8988T (cell line): ENCODE measurements at regions not wholly inside any gene's neighbourhood (a gene's known extent, or its start where the extent isn't known, plus 50 kb on each side); places are given as distances from the start of the nearest gene placed in this dataset.
"Not testable (repeated sequence)": the region's sequence is repeated elsewhere in the genome, so short reads cannot be mapped to it uniquely, and the experiment has no call there.

Experiments
- DNase-seq: peaks from one replicate; pipeline ENCODE4 v3.0.0; 2011

DNA sequence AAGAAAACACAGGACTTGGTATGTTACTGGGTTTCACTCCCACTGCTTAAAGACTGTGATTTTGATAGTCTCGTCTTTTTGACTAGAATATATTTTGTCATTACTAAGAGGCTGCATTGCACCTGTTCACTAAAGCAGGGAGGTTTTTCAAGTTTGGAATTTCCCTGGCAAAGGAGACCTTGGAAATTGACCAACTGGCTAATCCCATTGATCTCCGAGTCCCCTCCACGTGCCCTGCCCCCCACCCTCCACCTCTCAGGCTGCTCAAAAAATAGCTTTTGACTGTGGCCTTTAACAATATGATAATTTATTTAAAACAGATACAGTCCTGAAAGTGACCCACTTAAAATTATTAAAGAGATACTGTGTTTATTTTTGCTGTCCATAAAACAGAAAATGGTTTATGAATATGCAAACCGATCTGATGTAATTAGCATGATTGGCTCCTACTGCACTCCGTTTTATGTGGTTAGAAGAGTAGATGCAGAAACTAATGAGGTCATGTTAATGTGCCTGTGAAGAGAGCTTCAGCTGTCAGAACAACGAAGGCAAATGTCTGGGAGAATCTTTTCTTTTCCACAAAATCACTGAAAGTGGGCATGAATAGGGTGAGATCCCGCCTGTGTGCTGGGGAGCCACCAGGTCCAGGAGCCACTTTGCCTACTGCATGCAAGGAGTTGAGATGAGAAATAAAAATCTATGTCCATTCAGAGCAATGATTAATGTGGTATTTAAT is 361.5 kb downstream of the RRAGC start:
- DNase-seq, result no peak

DNA sequence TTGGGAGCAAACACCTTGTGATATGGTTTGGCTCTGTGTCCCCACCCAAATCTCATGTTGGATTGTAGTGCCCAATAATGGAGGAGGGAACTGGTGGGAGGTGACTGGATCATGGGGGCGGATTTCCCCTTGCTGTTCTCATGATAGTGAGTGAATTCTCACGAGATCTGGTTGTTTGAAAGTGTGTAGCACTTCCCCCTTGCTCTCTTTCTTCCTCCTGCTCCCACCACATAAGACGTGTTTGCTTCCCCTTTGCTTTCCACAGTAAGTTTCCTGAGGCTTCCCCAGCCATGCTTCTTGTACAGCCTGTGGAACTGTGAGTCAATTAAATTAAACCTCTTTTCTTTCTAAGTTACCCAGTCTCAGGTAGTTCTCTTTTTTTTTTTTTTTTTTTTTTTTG is 366.3 kb downstream of the RRAGC start:
- not testable (repeated sequence) for DNase-seq

DNA sequence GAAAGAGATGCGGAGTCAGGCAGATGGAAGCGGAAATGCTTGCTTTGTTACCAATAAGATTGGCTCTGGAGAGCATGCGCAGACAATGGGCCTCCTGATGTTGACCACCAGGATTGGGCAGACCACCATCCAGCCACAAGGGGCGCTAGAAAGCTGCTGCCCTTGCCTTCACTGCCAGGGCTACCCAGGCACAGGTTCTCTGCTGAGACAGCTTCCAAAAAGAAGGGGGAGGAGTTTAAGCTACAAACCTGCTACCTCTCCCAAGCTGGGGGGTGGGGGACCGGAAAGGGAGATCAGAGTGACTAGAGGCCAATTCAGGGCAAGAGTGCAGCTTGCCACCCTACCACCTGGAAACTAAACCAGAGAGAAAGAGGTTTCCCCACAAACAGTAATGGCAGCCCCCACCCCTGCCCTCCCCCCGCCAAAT is 369.7 kb downstream of the RRAGC start:
- no peak for DNase-seq

DNA sequence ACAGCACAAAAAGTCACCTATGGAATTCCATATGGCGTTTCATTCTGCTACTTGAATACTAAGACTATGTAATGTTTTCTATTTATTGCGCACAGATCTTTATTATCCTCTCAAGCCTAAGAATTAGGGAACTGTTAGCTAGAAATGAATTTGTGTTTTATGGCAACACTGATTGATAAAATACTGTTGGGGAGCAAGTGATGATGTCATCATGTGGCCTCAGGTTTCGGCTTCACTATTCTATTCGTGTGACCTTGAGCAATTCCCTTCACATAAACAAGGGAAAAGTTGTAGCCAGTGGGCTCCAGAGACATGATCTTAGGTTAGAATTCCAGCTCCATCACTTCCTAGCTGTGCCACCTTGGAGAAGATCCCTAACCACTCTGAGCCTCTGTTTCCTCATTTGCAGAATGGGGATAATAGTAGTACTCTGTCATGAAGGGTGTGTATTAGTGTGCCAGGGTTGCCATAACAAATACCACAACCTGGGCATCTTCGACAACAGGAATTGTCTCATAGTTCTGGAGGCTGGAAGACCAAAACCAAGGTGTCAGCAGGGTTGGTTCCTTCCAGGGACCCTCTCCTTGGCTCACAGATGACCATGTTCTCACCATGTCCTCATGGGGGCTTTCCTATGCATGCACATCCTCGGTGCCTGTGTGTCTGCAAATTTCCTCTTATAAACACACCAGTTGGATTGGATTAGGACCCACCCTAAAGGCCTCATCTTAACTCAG is 371.2 kb downstream of the RRAGC start:
- DNase-seq, result no peak

DNA sequence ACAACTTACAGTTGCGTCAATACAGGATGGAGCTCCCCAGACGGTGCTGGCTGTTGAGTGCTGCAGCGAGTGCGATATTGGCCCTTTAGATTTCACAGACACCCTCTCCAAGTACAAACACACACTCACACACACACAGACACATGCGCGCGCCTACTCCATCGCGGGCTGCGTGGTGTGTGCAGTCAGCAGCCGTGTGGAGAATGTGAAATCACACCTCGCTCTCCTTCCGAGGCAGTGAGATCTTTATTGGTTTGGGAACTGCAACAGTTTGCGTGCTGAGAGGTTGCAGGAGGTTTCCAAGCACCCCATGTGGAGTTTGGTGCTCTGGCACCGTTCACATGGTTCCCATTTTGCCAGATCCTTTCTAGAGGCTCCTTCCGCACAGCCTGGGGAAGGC is 372.2 kb downstream of the RRAGC start:
- no peak for DNase-seq

DNA sequence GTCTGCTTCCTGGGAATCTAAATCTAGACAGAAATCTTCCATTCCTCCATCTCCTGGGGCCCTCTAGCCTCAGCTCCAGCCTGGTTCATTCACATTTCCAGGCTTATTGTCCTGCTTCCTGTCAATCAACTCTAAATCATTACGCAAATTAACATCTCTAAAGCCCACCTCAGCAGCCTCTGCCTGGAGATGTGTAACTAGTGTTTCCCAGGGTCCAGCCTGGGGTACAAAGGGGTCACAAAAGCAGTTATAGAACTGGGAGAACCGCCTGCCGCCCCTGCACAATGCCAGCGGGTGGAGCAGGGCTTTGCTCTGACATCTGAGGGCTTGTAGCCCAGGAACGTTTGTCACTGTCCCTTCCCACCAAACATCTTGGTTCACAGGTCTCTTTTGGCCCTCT is 373.5 kb downstream of the RRAGC start:
- no peak for DNase-seq

DNA sequence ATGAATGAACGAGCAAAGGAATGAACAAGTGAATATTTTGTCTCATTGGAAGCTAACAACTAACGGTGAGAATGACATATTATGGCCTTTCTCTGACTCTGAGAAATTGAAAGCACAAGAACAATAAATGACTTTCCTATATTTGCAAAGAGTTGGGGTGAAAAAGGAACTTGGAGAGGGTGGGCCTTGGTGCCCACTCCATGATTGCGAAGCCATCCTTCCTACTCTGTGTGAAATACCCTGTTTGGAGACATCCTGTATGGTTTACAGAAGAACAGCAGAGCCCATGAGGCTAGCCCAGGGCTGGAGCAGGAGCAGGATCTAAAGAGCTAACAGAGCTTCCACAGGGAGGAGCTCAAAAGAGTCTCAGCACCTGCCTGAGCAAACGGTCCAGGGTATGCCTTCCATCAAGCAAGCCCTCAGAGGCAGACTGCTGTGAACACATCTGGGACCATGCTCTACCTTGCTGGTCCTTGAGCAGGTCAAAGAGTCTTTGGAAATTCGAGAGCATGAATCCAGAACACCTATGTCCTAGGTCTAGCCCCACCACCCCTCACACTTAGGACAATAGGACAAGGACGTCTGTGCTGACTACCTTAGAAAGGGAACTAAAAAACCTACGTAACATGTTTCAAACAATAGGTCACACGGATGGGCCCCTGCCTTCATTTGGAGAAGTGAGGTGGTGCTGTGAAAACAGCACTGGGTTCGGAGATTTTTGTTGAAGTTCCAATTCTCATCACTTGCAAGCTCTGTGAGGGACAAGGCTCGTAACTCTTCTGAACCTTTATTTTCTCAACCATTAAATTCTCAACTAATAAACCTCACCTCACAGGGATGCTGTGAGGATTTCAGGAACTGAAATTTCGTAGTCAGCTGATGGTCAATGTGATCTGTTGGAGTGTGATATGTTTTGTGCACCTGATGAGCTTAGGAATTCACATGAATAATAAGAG is 377.4 kb downstream of the RRAGC start:
- no peak for DNase-seq

DNA sequence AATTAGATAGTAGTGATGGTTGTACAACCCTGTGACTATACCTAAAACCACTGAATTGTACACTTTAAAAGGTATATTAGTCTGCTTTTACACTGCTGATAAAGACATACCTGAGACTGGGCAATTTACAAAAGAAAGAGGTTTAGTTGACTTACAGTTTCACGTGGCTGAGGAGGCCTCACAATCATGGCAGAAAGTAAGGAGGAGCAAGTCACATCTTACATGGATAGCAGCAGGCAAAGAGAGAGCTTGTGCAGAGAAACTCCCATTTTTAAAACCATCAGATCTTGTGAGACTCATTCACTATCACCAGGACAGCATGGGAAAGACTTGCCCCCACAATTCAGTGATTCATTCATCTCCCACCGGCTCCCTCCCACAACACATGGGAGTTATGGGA is 379.9 kb downstream of the RRAGC start:
- DNase-seq, result not testable (repeated sequence)

DNA sequence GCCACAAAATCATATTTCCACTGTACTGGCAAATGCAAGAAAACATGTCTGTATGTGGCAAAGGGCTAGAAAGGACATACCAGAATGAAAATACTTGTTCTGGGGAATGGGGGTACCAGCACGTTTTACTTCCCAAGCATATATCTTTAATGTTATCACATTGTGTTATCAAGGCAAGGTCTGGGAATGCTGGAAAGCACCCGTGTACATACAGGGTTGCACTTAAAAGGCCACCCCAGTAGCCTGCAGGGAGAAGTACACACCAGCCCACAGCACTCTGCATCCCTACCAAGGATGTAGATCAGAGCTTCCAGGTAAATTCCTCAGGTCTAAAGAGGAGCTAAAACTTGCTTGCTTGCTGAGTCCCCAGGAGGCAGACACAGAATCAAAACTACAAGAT is 381.8 kb downstream of the RRAGC start:
- DNase-seq, result no peak

DNA sequence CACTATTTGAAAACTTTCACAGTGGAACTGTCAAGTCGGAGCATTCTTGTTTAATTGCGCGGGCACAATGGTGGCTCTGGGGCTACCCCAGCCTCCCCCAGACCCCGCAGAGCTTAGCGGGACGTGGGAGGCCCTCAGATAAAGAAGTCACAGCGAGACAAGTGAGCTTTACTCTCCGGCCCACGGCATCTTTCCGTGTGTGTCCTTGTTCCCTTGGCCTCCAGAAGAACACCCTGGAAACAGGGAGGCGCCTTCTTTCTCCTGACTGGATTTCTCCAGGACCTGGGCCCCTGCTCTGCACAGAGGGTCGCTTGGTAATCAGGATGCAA is 382.8 kb downstream of the RRAGC start:
- no peak for DNase-seq

DNA sequence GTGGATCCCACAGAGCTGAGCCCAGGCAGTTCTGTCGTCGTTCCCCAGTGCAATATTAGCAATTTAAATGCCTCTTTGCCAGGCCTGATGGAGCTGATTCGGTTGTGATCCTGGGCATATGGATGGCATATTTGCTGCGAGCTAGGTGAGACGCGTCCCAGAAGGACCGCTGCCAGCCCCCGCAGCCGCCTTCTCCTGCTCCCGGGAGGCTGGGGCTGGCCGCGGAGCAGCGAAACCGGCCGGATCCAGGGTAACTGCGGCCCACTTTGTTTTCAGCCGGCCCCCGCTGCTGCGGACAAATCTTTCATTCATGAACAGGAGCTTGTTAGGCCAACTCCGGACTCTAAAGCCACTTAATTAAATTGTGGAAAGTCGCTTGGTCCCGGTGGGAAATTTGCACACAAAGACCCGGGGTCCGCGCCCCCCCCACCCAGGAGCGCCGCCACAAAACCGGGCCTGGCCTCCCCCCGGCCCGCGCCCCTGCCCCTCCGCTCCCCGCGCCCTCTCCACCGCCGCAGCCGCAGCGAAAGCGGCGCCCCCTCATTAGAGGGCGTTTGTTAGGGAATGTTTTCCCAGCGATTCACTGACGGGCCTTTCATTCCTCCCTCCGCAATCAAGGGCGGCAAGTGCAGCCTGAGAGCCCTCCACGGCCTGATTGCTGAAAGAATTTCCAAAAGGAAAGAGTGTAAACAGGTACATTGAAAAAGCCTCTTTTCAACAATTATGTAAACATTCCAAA is 383.3 kb downstream of the RRAGC start:
- no peak for DNase-seq

DNA sequence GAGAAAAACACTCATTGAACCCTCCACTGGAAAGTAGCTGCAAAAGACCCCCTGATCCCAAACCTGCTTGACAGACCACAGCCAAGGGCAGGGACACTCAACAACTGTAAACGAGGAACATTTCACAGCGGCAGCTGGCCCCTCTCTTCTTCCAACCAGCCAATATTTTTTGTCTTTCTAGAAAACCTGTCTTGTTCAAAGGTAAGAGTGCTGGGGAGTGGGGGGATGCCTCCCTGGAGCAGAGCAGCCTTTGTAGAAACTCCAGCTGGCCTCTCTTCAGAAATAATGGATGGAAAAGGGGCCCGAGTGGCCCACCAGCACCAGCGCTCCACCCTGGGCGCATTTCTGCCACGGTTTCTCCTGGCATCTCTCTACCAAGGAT is 384.0 kb downstream of the RRAGC start:
- no peak for DNase-seq

DNA sequence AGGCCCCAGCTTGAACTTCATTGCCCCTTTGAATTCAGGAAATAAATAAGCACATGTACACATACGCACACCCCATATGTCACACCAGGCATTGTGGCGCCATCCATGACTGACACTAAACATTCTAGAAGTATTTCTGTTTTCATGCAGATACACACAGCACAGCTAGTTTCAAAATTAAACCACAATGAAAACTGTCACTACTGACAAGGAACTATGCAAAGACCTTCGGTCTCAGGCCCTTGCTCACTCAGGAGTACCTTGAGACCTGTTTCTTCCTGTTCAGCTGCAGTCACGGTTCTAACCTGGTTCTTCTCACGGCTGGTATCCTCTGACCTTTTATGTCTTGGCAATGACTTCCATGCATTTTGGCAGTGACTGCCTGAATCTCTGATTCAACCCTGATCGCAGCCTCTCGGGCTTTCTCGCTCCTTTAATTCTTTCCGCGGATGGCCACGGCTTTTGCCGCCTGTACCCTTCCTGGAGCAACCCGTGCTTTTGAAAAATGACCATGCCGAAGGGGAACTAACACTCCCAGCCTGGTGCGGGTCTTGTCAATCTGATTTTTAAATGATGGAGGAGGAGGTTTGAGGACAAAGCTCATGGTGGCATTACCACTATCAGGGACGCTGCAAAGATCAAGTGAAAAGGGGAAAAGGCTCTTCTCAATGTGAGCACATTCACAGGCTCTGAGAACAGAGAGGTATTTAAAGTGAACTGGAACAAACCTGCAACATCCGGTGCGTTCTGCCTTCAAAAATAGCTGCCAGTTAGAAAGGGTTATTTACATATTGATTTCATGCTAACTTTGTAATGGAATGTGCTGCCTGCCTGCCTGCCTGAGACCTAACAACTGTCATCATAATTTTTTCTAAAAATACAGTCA is 384.6 kb downstream of the RRAGC start:
- DNase-seq, result no peak

DNA sequence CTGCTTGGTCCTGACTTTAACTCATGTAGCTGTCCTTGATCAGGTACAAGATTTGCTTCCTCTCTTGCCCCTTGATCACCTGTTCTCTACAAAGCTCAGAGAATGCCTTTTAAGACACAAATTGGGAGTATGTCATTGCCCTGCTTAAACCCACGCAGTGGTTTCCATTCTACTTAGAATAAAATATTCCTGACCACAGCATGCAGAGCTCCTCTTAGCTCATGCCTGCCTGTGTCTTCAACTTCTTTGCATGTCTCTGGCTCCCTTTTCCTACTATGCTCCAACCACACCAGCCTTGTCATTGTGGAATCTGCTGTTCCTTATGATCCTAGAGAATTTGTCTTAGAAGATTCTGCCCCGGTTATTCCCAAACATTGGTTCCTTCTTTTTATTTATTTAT is 393.1 kb downstream of the RRAGC start:
- no peak for DNase-seq

DNA sequence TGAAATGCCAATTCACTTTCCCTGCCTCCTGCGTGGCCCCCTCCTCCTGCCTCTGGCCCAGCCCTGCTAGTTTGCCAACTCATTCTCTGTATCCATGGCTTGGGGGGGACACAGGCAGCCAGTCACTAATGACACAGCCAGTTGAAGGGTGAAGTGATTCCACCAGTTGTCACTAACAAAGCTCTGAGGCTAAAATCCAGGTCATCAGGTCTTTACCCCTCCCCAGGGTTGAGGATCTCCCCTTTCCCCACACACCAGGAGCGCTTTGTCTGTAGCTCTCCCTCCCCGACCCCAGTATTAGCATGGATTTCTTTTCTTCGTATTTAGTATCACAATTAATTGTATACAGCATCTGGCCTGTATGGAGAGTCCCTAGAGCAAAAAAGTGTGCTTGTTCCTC is 394.1 kb downstream of the RRAGC start:
- DNase-seq, result no peak

DNA sequence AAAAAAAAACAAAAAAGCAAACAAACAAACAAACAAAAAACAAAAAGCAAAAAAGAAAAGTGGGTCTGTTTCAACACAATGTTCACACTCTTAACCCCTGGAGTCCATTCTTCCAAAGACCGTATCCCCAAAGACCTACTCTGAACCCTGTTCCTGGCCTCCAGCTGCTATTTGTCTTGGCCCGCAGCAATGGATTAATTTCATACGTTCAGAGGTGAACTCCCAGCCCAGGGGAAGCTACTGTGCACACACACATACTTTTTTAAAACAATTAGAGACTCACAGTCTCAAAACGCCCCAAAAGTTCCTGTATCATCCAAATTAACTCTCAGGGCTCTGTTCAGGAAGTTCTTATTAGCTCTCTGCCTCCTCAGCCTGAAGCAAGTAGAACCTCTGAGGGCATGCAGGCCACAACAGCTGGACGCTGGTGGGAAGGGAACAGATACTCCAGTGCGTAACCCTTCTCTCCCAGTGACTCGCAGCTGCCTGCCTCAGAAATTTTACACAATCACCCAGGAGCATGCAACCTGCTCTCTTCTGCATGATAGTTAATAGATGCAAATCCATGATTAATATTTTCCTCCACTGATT is 395.4 kb downstream of the RRAGC start:
- DNase-seq, result no peak

DNA sequence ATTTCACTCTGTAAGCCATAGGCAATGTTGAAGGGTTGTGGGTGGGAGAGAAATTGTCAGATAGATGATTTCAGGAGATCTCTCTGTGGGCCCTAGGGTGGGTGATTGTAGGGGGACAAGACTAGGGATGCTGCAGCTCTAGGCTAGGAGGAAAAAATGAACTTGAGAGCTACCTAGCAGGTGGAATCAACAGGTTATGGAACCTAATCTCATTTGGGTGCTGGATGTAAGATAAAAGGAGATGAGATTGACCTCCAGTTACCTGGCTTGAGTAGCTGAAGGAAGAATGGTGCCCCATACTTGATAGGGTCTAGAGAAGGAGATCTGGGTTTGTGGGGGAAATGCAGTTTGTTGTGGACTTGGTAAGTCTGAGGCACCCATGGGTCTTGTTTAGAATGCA is 396.5 kb downstream of the RRAGC start:
- DNase-seq, result no peak

DNA sequence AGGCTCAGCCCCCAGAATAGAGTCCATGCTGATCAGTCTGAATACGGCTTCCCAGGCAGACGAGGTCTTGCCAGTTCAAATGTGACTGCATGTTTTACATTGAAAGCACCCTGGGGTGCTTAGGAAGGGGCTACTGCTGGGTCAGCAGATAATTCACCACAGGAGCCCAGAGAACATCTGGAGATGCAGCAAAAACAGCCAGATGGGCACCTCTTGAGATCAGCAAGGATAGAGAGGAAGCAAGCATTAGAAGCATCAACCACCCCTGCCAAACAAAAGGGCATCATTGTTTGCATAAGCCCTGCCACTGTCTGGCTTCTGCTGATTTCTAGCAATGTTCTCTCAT is 403.1 kb downstream of the RRAGC start:
- no peak for DNase-seq

DNA sequence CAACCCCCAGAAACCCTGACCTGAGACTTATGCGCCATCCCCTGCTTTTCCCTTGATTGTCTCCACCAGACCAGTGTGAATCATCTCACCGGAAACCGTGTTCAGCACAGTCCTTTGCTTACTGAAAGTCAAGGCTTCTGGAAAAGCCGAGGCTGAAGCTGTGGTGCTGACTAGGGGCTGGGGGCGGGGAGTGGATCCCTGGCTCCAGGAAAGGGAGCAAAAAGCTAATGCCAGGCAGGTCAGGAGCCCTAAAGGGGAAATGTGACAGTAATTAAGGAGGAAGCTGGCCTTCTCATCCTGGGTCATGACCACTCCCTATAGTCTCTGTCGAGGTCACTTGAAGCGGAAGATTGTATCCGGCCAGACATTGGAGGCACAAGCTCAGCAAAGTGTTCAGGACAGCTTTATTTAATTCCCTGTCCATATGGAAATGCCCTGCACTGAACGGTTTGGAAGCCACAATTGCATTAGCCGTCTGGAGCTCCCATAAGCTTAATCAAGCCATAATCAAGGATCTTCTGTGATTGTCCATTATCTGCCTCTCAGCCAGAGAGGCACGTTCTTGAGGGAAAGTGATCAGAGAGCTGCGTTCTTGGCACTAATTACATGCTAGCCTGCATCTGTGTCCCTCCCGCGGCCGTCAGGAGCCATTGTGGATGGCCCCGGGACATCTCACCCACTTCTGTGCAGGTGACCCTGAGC is 403.6 kb downstream of the RRAGC start:
- DNase-seq, result no peak

DNA sequence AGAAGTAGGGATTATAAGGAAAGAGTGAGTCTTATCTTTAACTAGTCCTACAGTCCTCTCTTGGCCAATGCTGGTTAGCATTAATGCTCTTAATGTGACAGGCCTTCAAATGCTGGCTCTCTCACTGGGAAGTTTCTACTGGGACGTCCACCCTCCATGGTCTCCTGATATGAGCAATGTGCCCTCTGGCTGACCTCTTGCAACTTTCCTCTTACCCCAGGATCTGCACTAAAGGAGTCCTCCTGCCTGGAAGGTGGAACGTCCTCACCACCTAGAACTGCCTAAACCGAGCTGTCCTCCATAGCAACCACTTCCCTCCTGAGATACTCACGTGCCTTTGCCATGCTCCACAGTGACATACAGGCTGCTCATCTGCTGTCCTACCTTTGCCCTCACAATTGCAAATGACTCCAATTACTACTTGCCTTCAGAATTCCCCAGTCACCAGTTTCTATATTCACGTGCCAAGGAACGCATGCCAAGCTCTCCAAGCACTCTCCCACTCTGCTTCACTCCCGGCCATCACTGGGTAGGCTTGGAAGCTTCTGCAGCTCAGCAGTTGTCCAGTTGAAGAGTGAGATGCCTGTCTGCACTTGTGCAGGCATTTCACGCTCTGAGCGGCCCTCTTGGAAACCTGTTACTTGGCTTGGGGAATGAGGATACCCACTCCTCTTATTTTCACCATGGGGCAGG is 404.7 kb downstream of the RRAGC start:
- no peak for DNase-seq
